ENCODE measurements at regions not wholly inside any gene's neighbourhood (a gene's known extent, or its start where the extent isn't known, plus 50 kb on each side); places are given as distances from the start of the nearest gene placed in this dataset.

DNA sequence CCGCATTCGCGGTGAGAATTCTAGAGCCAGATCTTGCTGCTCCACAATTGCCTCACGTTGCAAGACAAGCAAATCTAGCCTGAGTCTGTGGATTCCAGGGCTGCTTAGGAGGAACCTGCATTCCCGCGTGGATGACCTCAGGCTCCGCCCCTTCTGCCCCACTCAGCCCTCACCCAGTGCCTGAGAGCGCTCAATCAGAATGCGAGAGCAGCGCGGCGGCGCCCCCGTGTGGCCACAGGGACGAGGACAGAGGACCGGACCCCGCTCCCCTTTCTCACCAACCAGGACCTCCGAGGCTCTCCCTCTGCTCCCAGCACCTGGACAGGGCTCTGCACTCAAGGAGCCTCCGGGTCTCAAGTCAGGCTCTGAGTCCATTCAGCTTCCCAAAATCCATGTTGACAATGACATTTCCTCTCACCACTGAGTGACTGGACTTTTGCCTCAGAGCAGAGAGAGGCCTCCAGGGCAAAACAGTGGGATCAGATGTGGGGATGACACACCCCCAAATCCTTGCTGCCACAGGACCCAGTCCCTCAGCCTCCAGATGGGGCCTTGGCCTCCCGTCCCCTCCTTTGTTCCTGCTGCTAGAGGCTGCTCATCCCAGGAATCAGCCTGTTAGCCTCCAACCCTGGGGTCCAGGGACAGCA is 52.0 kb downstream of the RPP21 start:
- peaks cover 43% of the 10 kb centered on the region for H3K27me3 Mint-ChIP-seq
- no peak overlapping the region for H3K4me3 Mint-ChIP-seq

DNA sequence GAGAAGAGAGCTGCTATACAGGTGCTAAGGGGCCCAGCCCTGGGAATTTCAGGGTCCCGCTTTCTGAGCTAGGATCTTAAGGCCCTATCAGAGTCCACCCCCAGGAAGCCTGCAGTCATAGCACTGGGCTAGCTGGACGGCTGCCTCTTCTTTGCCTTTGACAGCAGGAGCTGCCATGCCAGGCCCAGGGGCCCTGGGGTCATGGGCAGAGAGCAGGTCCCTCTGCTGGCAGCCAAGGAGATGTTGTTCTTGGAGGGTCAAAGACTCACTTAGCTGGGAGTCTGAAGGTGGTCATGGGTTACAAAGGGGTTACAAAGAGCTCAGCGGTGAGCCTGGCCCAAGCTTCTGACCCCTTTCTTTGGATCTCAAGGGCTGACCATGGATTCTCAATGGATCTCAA is 52.7 kb downstream of the RPP21 start:
- DNase-seq (no peak), ATAC-seq (ENCODE audit: low read depth) (no peak)
- POLR2A ChIA-PET: no interaction called here
- Mint-ChIP-seq H3K27me3 (peaks cover 44% of the 10 kb centered on the region), H3K27ac (no peak overlapping the region), H3K9me3 (no peaks in the 10 kb centered on the region), H3K4me3 (no peak overlapping the region), H3K36me3 (no peaks in the 10 kb centered on the region), H3K4me1 (no peaks in the 10 kb centered on the region)

More for the DNA sequence above, 52.0 kb downstream of the RPP21 start:
- ATAC-seq (ENCODE audit: low read depth): peak; percentile 98
- Mint-ChIP-seq H3K9me3 (no peaks in the 10 kb centered on the region), H3K27ac (no peak overlapping the region), H3K4me1 (no peaks in the 10 kb centered on the region), H3K36me3 (no peaks in the 10 kb centered on the region)
- DNase-seq: peak; percentile 91
- POLR2A ChIA-PET: no interaction called here

DNA sequence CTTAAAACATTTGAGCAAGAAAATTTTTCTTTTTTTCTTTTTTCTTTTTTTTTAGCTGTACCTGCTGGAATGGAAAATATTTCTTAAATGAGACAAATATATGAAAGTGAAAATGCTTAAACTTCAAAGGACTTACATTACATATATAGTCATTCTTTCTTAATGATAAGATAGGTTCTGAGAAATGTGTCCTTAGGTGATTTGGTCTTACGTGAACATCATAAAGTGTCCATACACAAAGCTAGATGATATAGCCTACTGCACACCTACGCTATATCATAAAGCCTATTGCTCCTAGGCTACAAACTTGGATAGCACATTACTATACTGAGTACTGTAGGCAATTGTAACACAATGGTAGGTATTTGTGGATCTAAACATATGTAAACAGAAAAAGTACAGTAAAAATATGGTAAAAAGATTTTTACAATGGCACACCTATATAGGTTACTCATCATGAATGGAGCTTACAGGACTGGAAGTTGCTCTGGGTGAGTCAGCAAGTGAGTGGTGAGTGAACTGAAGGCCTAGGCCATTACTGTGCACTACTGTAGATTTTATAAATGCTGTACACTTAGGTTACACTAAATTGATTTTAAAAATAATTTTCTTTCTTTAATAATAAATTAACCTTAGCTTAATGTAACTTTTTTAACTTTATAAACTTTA is 54.6 kb downstream of the RPP21 start:
- Mint-ChIP-seq H3K4me3 (no peak overlapping the region), H3K27ac (no peak overlapping the region), H3K36me3 (no peaks in the 10 kb centered on the region), H3K27me3 (peaks cover 47% of the 10 kb centered on the region), H3K4me1 (no peaks in the 10 kb centered on the region), H3K9me3 (no peaks in the 10 kb centered on the region)
- ATAC-seq (ENCODE audit: low read depth) (no peak), DNase-seq (no peak)
- POLR2A ChIA-PET: interaction anchor here (1.1 kb wide), 1 partner anchor 171 kb away, joined by 3 read pairs; no protein-coding TSS in a partner anchor

DNA sequence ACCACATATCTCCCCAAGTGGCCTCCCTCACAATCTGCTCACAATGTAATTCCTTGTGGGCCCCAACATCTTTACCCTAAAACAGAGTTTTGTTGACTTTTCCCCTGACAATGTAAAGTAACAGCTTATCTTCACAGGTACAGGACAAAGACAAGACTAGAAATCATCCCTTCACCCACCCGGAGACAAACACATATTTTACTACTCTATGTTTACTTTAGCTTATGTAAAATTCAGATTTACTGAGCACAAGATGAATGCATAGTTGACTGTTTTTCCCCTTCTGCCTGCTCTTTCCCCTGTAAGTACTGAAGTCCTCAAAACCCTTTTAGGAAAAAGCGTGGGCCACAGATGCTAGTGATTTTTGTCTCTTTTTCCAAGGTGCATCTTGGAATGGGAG is 61.0 kb downstream of the RPP21 start:
- peaks cover 2% of the 10 kb centered on the region for H3K4me1 Mint-ChIP-seq
- H3K27me3 Mint-ChIP-seq: peaks cover 60% of the 10 kb centered on the region
- H3K36me3 Mint-ChIP-seq: no peaks in the 10 kb centered on the region
- ATAC-seq (ENCODE audit: low read depth) (no peak), DNase-seq (no peak)
- no peak overlapping the region for H3K27ac Mint-ChIP-seq
- peaks cover 10% of the 10 kb centered on the region for H3K9me3 Mint-ChIP-seq
- H3K4me3 Mint-ChIP-seq: no peak overlapping the region
- POLR2A ChIA-PET: no interaction called here

DNA sequence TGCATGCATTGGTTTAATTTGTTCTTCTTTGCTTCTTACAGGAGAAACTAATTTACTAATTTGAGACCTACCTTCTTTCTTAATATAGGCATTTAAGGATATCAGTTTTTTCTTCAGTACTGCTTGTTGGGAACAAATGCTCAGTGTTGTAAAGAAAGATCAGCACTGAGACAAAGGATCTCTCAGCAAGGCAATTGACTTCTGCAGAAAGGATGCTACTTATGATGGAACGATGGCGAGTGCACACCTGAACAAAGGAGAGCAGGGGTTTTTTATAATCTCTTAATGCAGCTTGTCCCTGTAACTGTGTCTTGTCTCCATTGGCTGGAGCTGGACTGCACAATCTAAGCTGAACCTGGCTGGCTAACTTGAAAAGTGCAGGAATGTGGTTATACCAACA is 64.2 kb downstream of the RPP21 start:
- ATAC-seq (ENCODE audit: low read depth) (no peak), DNase-seq (no peak)
- POLR2A ChIA-PET: no interaction called here
- peaks cover 10% of the 10 kb centered on the region for H3K9me3 Mint-ChIP-seq
- no peak overlapping the region for H3K4me3 Mint-ChIP-seq
- peaks cover 7% of the 10 kb centered on the region for H3K4me1 Mint-ChIP-seq
- H3K27ac Mint-ChIP-seq: no peak overlapping the region
- H3K27me3 Mint-ChIP-seq: peaks cover 71% of the 10 kb centered on the region
- no peaks in the 10 kb centered on the region for H3K36me3 Mint-ChIP-seq

DNA sequence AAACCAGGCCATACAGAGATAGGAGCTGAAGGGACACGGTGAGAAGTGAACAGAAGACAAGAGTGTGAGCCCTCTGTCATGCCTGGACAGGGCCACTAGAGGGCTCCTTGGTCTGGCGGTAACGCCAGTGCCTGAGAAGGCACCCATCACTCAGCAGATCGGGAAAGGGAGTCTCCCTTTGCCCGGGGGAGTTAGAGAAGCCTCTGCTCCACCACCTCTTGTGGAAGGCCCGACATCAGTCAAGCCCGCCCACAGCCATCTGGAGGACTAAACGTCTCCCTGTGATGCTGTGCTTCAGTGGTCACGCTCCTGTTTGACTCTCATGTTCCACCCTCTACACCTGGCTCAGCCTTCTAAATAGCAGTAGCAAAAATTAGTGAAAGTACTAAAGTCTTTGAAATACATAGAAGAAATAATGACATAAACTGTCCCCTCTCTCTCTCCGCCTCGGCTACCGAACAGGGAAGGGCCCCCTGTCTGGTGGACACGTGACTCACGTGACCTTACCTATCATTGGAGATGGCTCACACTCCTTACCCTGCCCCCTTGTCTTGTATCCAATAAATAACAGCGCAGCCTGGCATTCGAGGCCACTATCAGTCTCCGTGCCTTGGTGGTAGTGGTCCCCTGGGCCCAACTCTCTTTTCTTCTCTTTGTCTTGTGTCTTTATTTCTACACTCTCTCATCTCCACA is 66.7 kb downstream of the RPP21 start:
- POLR2A ChIA-PET: no interaction called here
- peaks cover 10% of the 10 kb centered on the region for H3K9me3 Mint-ChIP-seq
- DNase-seq: peak; percentile 65
- no peak overlapping the region for H3K27ac Mint-ChIP-seq
- peaks cover 5% of the 10 kb centered on the region for H3K4me1 Mint-ChIP-seq
- H3K4me3 Mint-ChIP-seq: no peak overlapping the region
- peak; percentile 39 for ATAC-seq (ENCODE audit: low read depth)
- no peaks in the 10 kb centered on the region for H3K36me3 Mint-ChIP-seq
- H3K27me3 Mint-ChIP-seq: peaks cover 64% of the 10 kb centered on the region

DNA sequence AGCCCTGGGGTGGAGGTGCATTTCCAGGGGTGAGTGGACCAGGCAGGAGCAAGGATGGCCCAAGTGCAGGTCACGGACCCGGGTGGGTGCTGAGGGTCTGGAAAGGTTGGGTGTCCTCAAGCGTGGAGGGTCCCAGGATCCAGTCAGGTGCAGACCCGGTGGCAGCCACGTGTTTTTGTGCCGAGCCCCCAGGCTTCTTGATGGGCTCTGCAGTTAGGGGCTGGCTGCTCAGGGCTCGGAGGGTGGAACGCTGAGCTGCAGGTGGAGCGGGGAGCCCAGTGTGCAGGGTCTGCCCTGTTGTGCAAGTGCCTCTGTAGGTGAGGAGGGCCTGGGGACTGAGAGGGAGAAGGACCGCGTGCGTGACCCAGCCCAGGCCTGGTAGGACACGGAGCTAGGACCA is 70.9 kb upstream of the HLA-E start:
- H3K27me3 Mint-ChIP-seq: peaks cover 44% of the 10 kb centered on the region
- no peak overlapping the region for H3K27ac Mint-ChIP-seq
- POLR2A ChIA-PET: no interaction called here

DNA sequence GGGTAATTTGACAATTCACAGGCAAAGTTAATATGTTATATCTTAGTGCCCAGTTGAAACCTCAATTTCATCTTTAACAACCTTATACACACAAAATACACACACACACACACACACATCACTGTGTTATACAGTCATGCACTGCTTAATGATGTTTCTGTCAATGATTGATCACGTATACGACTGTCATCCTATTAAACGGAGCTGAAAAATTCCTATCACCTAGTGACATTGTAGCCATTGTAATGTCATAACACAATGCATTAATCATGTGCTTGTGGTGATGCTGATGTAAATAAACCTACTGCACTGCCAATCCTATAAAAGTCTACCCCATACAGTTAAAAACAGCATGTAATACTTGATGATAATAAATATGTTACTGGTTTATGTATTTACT is 64.8 kb upstream of the HLA-E start:
- H3K27ac Mint-ChIP-seq: no peak overlapping the region
- no peak for DNase-seq
- POLR2A ChIA-PET: no interaction called here
- peaks cover 67% of the 10 kb centered on the region for H3K27me3 Mint-ChIP-seq
- H3K4me3 Mint-ChIP-seq: no peak overlapping the region
- H3K36me3 Mint-ChIP-seq: no peaks in the 10 kb centered on the region
- peaks cover 9% of the 10 kb centered on the region for H3K9me3 Mint-ChIP-seq
- ATAC-seq (ENCODE audit: low read depth): no peak
- peaks cover 4% of the 10 kb centered on the region for H3K4me1 Mint-ChIP-seq

More for the DNA sequence above, 70.9 kb upstream of the HLA-E start:
- peaks cover 1% of the 10 kb centered on the region for H3K4me1 Mint-ChIP-seq
- ATAC-seq (ENCODE audit: low read depth): no peak
- H3K4me3 Mint-ChIP-seq: no peak overlapping the region
- DNase-seq: no peak
- H3K9me3 Mint-ChIP-seq: no peaks in the 10 kb centered on the region
- no peaks in the 10 kb centered on the region for H3K36me3 Mint-ChIP-seq
